ENCODE measurements at regions not wholly inside any gene's neighbourhood (a gene's known extent, or its start where the extent isn't known, plus 50 kb on each side); places are given as distances from the start of the nearest gene placed in this dataset.

- H3K9me2 ChIP-seq (replicated peaks; ENCODE audit: low read length): no peaks in the 10 kb centered on the region
- H3K9ac ChIP-seq (ENCODE audit: low read length): no peak overlapping the region
- H3F3A ChIP-seq (ENCODE audit: low read length, unreplicated experiment): no peaks in the 10 kb centered on the region
- ATAC-seq (no peak), DNase-seq (no peak)
- no peaks in the 10 kb centered on the region for H3K4me1 ChIP-seq (ENCODE audit: insufficient read depth, low read length)
- intact Hi-C loops (cut with micrococcal nuclease): no loop called here
- H3K36me3 ChIP-seq (ENCODE audit: low read depth, low read length): no peaks in the 10 kb centered on the region
- no peak overlapping the region for H3K4me2 ChIP-seq (ENCODE audit: low read length)
- no peaks in the 10 kb centered on the region for H4K20me1 ChIP-seq (ENCODE audit: low read length)
- H3K4me3 ChIP-seq (ENCODE audit: low read length): no peak overlapping the region
- ChIA-PET POLR2A (ENCODE audit: unreplicated experiment) (no interaction called here), CTCF (no interaction called here)
- H3K27ac ChIP-seq (ENCODE audit: low read length): no peak overlapping the region
- H3K9me3 ChIP-seq (ENCODE audit: low read length): no peaks in the 10 kb centered on the region
- H2AFZ ChIP-seq (ENCODE audit: low read length): no peak overlapping the region
- TF ChIP-seq EZH2 (IDR thresholded peaks at IDR 0.05; ENCODE audit: low read length, unreplicated experiment): no peak
- no peak for TF ChIP-seq EZH2phosphoT487 (IDR thresholded peaks at IDR 0.05; ENCODE audit: borderline replicate concordance, low read length)
- TF ChIP-seq CTCF (conservative IDR thresholded peaks at IDR 0.05; ENCODE audit: low read depth, low read length): no peak
- no peaks in the 10 kb centered on the region for H3K79me2 ChIP-seq (ENCODE audit: low read length)
- no peaks in the 10 kb centered on the region for H3K27me3 ChIP-seq (ENCODE audit: low read length)
- no TSS peak for BruUV-seq (replicated peaks)
These were observed 93.5 kb upstream of the MRI1 start for GRCh38 chr19:13670846-13671245.

- CTCF ChIA-PET: no interaction called here
These were observed 94.5 kb upstream of the MRI1 start for GRCh38 chr19:13669780-13670355.

More at GRCh38 chr19:13669780-13670355, 94.5 kb upstream of the MRI1 start:
- H2AFZ ChIP-seq (ENCODE audit: low read length): no peak overlapping the region
- no peaks in the 10 kb centered on the region for H4K20me1 ChIP-seq (ENCODE audit: low read length)
- no peaks in the 10 kb centered on the region for H3K79me2 ChIP-seq (ENCODE audit: low read length)
- H3F3A ChIP-seq (ENCODE audit: low read length, unreplicated experiment): no peaks in the 10 kb centered on the region
- no peak overlapping the region for H3K4me2 ChIP-seq (ENCODE audit: low read length)
- DNase-seq (no peak), ATAC-seq (no peak)
- no peaks in the 10 kb centered on the region for H3K4me1 ChIP-seq (ENCODE audit: insufficient read depth, low read length)
- intact Hi-C loops (cut with micrococcal nuclease): no loop called here
- H3K9me3 ChIP-seq (ENCODE audit: low read length): no peaks in the 10 kb centered on the region
- no peaks in the 10 kb centered on the region for H3K36me3 ChIP-seq (ENCODE audit: low read depth, low read length)
- no peaks in the 10 kb centered on the region for H3K27me3 ChIP-seq (ENCODE audit: low read length)
- H3K4me3 ChIP-seq (ENCODE audit: low read length): no peak overlapping the region
- no peak overlapping the region for H3K9ac ChIP-seq (ENCODE audit: low read length)
- no peak for TF ChIP-seq CTCF (conservative IDR thresholded peaks at IDR 0.05; ENCODE audit: low read depth, low read length)
- TF ChIP-seq EZH2phosphoT487 (IDR thresholded peaks at IDR 0.05; ENCODE audit: borderline replicate concordance, low read length): no peak
- TF ChIP-seq EZH2 (IDR thresholded peaks at IDR 0.05; ENCODE audit: low read length, unreplicated experiment): no peak
- POLR2A ChIA-PET (ENCODE audit: unreplicated experiment): interaction anchor here (0.6 kb wide), 1 partner anchor 60 kb away, joined by 6 read pairs; no protein-coding TSS in a partner anchor
- H3K9me2 ChIP-seq (replicated peaks; ENCODE audit: low read length): no peaks in the 10 kb centered on the region
- no peak overlapping the region for H3K27ac ChIP-seq (ENCODE audit: low read length)
- BruUV-seq (replicated peaks): no TSS peak

Data from PC-3 (cell line).